OCI-LY1 (cell line): ENCODE measurements at regions not wholly inside any gene's neighbourhood (a gene's known extent, or its start where the extent isn't known, plus 50 kb on each side); places are given as distances from the start of the nearest gene placed in this dataset.
"Not testable (repeated sequence)": the region's sequence is repeated elsewhere in the genome, so short reads cannot be mapped to it uniquely, and the experiment has no call there.

Source experiments
- H2AFZ ChIP-seq: fragments of 200-600 bp; sonication (generic), shearing (Covaris generic); 2 replicates; pipeline ENCODE4 v1.6.0; 2014; ENCODE audit warnings: antibody characterized with exemption, mild to moderate bottlenecking, low read length
- H3F3A ChIP-seq: fragments of 200-600 bp; sonication (generic), shearing (Covaris generic); 2 replicates; pipeline ENCODE4 v1.6.0; 2014; ENCODE audit warnings: mild to moderate bottlenecking, antibody characterized with exemption, low read length, moderate library complexity; ENCODE audit not compliant: insufficient read depth
- H3K27ac ChIP-seq: fragments of 200-600 bp; sonication (generic); 2 replicates; pipeline ENCODE4 v1.5.1; 2014; ENCODE audit warnings: low read length, mixed run types, mild to moderate bottlenecking, low read depth; ENCODE audit not compliant: poor library complexity, severe bottlenecking
- H3K27me3 ChIP-seq: fragments of 200-600 bp; sonication (generic); 2 replicates; pipeline ENCODE4 v1.6.0; 2014; ENCODE audit warnings: antibody characterized with exemption, mild to moderate bottlenecking, low read length, moderate library complexity; ENCODE audit not compliant: insufficient read depth
- H3K36me3 ChIP-seq: fragments of 200-600 bp; sonication (generic); 2 replicates; pipeline ENCODE4 v1.6.1; 2014; ENCODE audit warnings: mild to moderate bottlenecking, antibody characterized with exemption, low read length, moderate library complexity, mixed read lengths; ENCODE audit not compliant: insufficient read depth
- H3K4me1 ChIP-seq: fragments of 200-600 bp; sonication (generic); 2 replicates; pipeline ENCODE4 v1.5.1; 2014; ENCODE audit warnings: mild to moderate bottlenecking, low read length, moderate library complexity; ENCODE audit not compliant: insufficient read depth, severe bottlenecking
- H3K4me2 ChIP-seq: fragments of 200-600 bp; sonication (generic), shearing (Covaris generic); 2 replicates; pipeline ENCODE4 v1.6.1; 2014; ENCODE audit warnings: low read length
- H3K4me3 ChIP-seq: fragments of 200-600 bp; sonication (generic); 2 replicates; pipeline ENCODE4 v1.5.1; 2014; ENCODE audit warnings: low read length, low read depth, mild to moderate bottlenecking, mixed read lengths; ENCODE audit not compliant: poor library complexity, severe bottlenecking
- H3K79me2 ChIP-seq: fragments of 200-600 bp; shearing (Covaris generic); 2 replicates; pipeline ENCODE4 v1.6.1; 2016; ENCODE audit warnings: mixed run types, low read length, mixed read lengths; ENCODE audit not compliant: insufficient read depth
- H3K9ac ChIP-seq: fragments of 200-600 bp; sonication (generic), shearing (Covaris generic); 2 replicates; pipeline ENCODE4 v1.6.1; 2014; ENCODE audit warnings: mild to moderate bottlenecking, low read length, mixed read lengths
- H3K9me2 ChIP-seq: fragments of 200-600 bp; sonication (generic), shearing (Covaris generic); 2 replicates; pipeline ENCODE4 v1.6.1; 2014; ENCODE audit warnings: low read depth, mild to moderate bottlenecking, low read length, mixed read lengths
- H3K9me3 ChIP-seq: fragments of 200-600 bp; shearing (Covaris generic); 2 replicates; pipeline ENCODE4 v1.6.1; 2014; ENCODE audit warnings: low read length, mixed read lengths
- H4K20me1 ChIP-seq: fragments of 200-600 bp; sonication (generic), shearing (Covaris generic); 2 replicates; pipeline ENCODE4 v1.6.0; 2016; ENCODE audit warnings: mild to moderate bottlenecking, low read length; ENCODE audit not compliant: insufficient read depth
- EZH2 ChIP-seq: fragments of 200-600 bp; sonication (generic), shearing (Covaris generic); IDR thresholded peaks from 2 replicates; pipeline ENCODE4 v1.8.0; 2017; ENCODE audit warnings: borderline replicate concordance, mixed run types, mild to moderate bottlenecking, antibody characterized with exemption, low read length, moderate library complexity, mixed read lengths
- TF ChIP-seq, protein P1 (sequence below): fragments of 200-600 bp; sonication (generic), shearing (Covaris generic); IDR thresholded peaks from 2 replicates; pipeline ENCODE4 v1.5.1; 2017; ENCODE audit warnings: mild to moderate bottlenecking, antibody characterized with exemption, low read length, moderate library complexity, mixed read lengths

DNA sequence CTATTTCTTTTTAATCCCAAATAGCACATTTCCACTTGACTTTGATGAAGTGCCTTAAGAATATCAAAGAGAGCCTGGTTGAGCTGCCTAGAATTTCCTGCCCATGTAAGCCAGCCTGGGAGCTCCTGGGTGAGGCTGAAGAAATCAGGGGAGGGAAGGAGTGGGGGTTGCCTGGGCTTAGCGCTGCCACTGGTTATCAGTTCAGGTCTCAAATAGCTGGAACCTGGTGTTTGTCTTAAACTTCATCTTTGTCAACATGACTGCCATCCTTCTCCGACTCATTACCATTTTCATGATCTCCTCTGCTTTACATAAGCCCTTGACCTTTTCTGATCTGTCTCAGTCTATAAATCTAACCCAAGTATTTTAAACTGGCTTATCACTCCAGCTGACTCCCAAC is 151.5 kb downstream of the TTC8 start:
- Histone ChIP-seq H3K9me3 (no peaks in the 10 kb centered on the region), H4K20me1 (no peaks in the 10 kb centered on the region), H3K79me2 (no peaks in the 10 kb centered on the region), H3K4me1 (no peaks in the 10 kb centered on the region), H3F3A (no peaks in the 10 kb centered on the region), H3K4me2 (no peak overlapping the region), H3K27me3 (no peaks in the 10 kb centered on the region), H3K36me3 (no peaks in the 10 kb centered on the region), H3K27ac (no peak overlapping the region), H3K4me3 (no peak overlapping the region), H3K9me2 (no peaks in the 10 kb centered on the region), H3K9ac (no peak overlapping the region), H2AFZ (no peak overlapping the region)
- TF ChIP-seq EZH2, result no peak
- TF ChIP-seq, protein P1, sequence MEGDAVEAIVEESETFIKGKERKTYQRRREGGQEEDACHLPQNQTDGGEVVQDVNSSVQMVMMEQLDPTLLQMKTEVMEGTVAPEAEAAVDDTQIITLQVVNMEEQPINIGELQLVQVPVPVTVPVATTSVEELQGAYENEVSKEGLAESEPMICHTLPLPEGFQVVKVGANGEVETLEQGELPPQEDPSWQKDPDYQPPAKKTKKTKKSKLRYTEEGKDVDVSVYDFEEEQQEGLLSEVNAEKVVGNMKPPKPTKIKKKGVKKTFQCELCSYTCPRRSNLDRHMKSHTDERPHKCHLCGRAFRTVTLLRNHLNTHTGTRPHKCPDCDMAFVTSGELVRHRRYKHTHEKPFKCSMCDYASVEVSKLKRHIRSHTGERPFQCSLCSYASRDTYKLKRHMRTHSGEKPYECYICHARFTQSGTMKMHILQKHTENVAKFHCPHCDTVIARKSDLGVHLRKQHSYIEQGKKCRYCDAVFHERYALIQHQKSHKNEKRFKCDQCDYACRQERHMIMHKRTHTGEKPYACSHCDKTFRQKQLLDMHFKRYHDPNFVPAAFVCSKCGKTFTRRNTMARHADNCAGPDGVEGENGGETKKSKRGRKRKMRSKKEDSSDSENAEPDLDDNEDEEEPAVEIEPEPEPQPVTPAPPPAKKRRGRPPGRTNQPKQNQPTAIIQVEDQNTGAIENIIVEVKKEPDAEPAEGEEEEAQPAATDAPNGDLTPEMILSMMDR, result no peak

- H3K36me3 ChIP-seq, H2AFZ ChIP-seq, H3F3A ChIP-seq, H3K4me2 ChIP-seq, H3K9me3 ChIP-seq, H3K4me3 ChIP-seq, H3K4me1 ChIP-seq, H3K9me2 ChIP-seq, H3K27ac ChIP-seq, H4K20me1 ChIP-seq, H3K27me3 ChIP-seq, H3K9ac ChIP-seq, H3K79me2 ChIP-seq: not testable (repeated sequence)
Measured at GRCh38 chr14:88980907-88981306, 156.5 kb downstream of the TTC8 start.

DNA sequence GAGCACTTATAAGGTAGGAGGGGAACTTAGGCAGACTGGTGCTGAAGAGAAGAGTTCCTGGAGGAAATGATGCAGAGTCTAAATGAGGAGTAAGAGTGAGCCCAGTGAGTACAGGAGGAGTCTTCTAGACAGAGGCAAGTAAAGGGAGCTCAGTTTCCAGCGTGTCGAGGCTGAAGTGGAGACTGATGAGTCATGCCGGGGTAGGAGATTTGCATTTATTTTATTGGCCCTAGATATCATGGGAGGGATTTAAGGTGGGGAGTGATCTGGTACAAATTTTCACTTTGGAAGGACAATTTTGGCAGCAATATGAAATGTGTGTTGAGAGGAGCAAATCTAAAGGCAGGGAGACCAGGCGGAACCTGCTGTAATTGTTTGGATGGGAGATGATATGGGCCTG is 157.5 kb downstream of the TTC8 start:
- H3K9ac ChIP-seq, result no peak overlapping the region
- no peak overlapping the region for H2AFZ ChIP-seq

GRCh38 chr14:88983755-88984154 is 159.3 kb downstream of the TTC8 start:
- H3K27ac ChIP-seq, result no peak overlapping the region
- no peaks in the 10 kb centered on the region for H3K9me3 ChIP-seq
- no peaks in the 10 kb centered on the region for H3F3A ChIP-seq
- no peak overlapping the region for H3K4me3 ChIP-seq
- H3K4me1 ChIP-seq, result no peaks in the 10 kb centered on the region
- H3K9ac ChIP-seq, result no peak overlapping the region
- H3K27me3 ChIP-seq, result no peaks in the 10 kb centered on the region
- no peaks in the 10 kb centered on the region for H3K79me2 ChIP-seq
- no peak overlapping the region for H2AFZ ChIP-seq
- no peaks in the 10 kb centered on the region for H4K20me1 ChIP-seq
- no peak for TF ChIP-seq EZH2
- TF ChIP-seq, protein P1, result no peak
- no peaks in the 10 kb centered on the region for H3K36me3 ChIP-seq
- no peak overlapping the region for H3K4me2 ChIP-seq
- no peaks in the 10 kb centered on the region for H3K9me2 ChIP-seq

More for the DNA sequence above, 157.5 kb downstream of the TTC8 start:
- Histone ChIP-seq H3F3A (no peaks in the 10 kb centered on the region), H3K4me3 (no peak overlapping the region), H3K9me2 (no peaks in the 10 kb centered on the region), H3K36me3 (no peaks in the 10 kb centered on the region), H3K27me3 (no peaks in the 10 kb centered on the region), H3K4me2 (no peak overlapping the region), H4K20me1 (no peaks in the 10 kb centered on the region), H3K27ac (no peak overlapping the region), H3K4me1 (no peaks in the 10 kb centered on the region), H3K9me3 (no peaks in the 10 kb centered on the region), H3K79me2 (no peaks in the 10 kb centered on the region)
- TF ChIP-seq, protein P1, result no peak
- TF ChIP-seq EZH2, result no peak
